ENCODE measurements at regions not wholly inside any gene's neighbourhood (a gene's known extent, or its start where the extent isn't known, plus 50 kb on each side); places are given as distances from the start of the nearest gene placed in this dataset.

- no peaks in the 10 kb centered on the region for H3K9me2 ChIP-seq (replicated peaks; ENCODE audit: insufficient read depth, low read length)
- H3K9me3 ChIP-seq (ENCODE audit: low read length): no peaks in the 10 kb centered on the region
- no peak overlapping the region for H2AFZ ChIP-seq (ENCODE audit: low read length)
- H3K9ac ChIP-seq (ENCODE audit: low read length): no peak overlapping the region
- no peak overlapping the region for H3K4me3 ChIP-seq (ENCODE audit: low read length)
- H3K4me1 ChIP-seq (ENCODE audit: low read length): peaks cover 52% of the 10 kb centered on the region
- H3K27ac ChIP-seq (ENCODE audit: low read length): peak overlapping the region; percentile 80
- H3K36me3 ChIP-seq (ENCODE audit: insufficient read depth, low read length): no peaks in the 10 kb centered on the region
- DNase-seq: peak; percentile 66
- no peaks in the 10 kb centered on the region for H3K27me3 ChIP-seq (ENCODE audit: low read length)
- peaks cover 29% of the 10 kb centered on the region for H3K79me2 ChIP-seq (ENCODE audit: low read length)
- peak overlapping the region; percentile 7 for H3K4me2 ChIP-seq (ENCODE audit: low read depth, low read length, poor library complexity, severe bottlenecking)
- no peaks in the 10 kb centered on the region for H4K20me1 ChIP-seq (ENCODE audit: insufficient read depth, low read depth, low read length)
These were observed 54.4 kb downstream of the NIBAN1 start for GRCh38 chr1:184919892-184920291.

GRCh38 chr1:184915463-184916090 is 58.7 kb downstream of the NIBAN1 start:
- Histone ChIP-seq H4K20me1 (ENCODE audit: insufficient read depth, low read depth, low read length) (no peaks in the 10 kb centered on the region), H3K9me2 (replicated peaks; ENCODE audit: insufficient read depth, low read length) (no peaks in the 10 kb centered on the region), H3K27me3 (ENCODE audit: low read length) (no peaks in the 10 kb centered on the region), H3K4me1 (ENCODE audit: low read length) (peaks cover 56% of the 10 kb centered on the region), H3K27ac (ENCODE audit: low read length) (peak overlapping the region; percentile 80), H3K79me2 (ENCODE audit: low read length) (peaks cover 48% of the 10 kb centered on the region), H2AFZ (ENCODE audit: low read length) (no peak overlapping the region), H3K9me3 (ENCODE audit: low read length) (no peaks in the 10 kb centered on the region), H3K36me3 (ENCODE audit: insufficient read depth, low read length) (no peaks in the 10 kb centered on the region), H3K9ac (ENCODE audit: low read length) (no peak overlapping the region), H3K4me2 (ENCODE audit: low read depth, low read length, poor library complexity, severe bottlenecking) (peak overlapping the region; percentile 65), H3K4me3 (ENCODE audit: low read length) (peak overlapping the region; percentile 37)
- no peak for DNase-seq

- Histone ChIP-seq H3K9ac (ENCODE audit: low read length) (no peak overlapping the region), H3K27me3 (ENCODE audit: low read length) (no peaks in the 10 kb centered on the region), H3K4me1 (ENCODE audit: low read length) (peaks cover 53% of the 10 kb centered on the region), H3K4me3 (ENCODE audit: low read length) (no peak overlapping the region), H3K4me2 (ENCODE audit: low read depth, low read length, poor library complexity, severe bottlenecking) (no peak overlapping the region), H3K27ac (ENCODE audit: low read length) (no peak overlapping the region), H4K20me1 (ENCODE audit: insufficient read depth, low read depth, low read length) (no peaks in the 10 kb centered on the region), H3K9me3 (ENCODE audit: low read length) (no peaks in the 10 kb centered on the region), H3K79me2 (ENCODE audit: low read length) (peaks cover 56% of the 10 kb centered on the region), H2AFZ (ENCODE audit: low read length) (no peak overlapping the region), H3K36me3 (ENCODE audit: insufficient read depth, low read length) (no peaks in the 10 kb centered on the region), H3K9me2 (replicated peaks; ENCODE audit: insufficient read depth, low read length) (no peaks in the 10 kb centered on the region)
- DNase-seq: no peak
These were observed 60.2 kb downstream of the NIBAN1 start for GRCh38 chr1:184914149-184914548.

GRCh38 chr1:184912392-184912791 is 61.9 kb downstream of the NIBAN1 start:
- H3K79me2 ChIP-seq (ENCODE audit: low read length): peaks cover 71% of the 10 kb centered on the region
- no peaks in the 10 kb centered on the region for H3K9me2 ChIP-seq (replicated peaks; ENCODE audit: insufficient read depth, low read length)
- H4K20me1 ChIP-seq (ENCODE audit: insufficient read depth, low read depth, low read length): no peaks in the 10 kb centered on the region
- no peak overlapping the region for H3K4me3 ChIP-seq (ENCODE audit: low read length)
- no peak overlapping the region for H2AFZ ChIP-seq (ENCODE audit: low read length)
- H3K27ac ChIP-seq (ENCODE audit: low read length): no peak overlapping the region
- no peaks in the 10 kb centered on the region for H3K27me3 ChIP-seq (ENCODE audit: low read length)
- H3K36me3 ChIP-seq (ENCODE audit: insufficient read depth, low read length): no peaks in the 10 kb centered on the region
- H3K4me1 ChIP-seq (ENCODE audit: low read length): peaks cover 43% of the 10 kb centered on the region
- no peak for DNase-seq
- H3K9ac ChIP-seq (ENCODE audit: low read length): no peak overlapping the region
- H3K4me2 ChIP-seq (ENCODE audit: low read depth, low read length, poor library complexity, severe bottlenecking): no peak overlapping the region
- H3K9me3 ChIP-seq (ENCODE audit: low read length): no peaks in the 10 kb centered on the region

- Histone ChIP-seq H4K20me1 (ENCODE audit: insufficient read depth, low read depth, low read length) (no peaks in the 10 kb centered on the region), H3K9ac (ENCODE audit: low read length) (no peak overlapping the region), H3K36me3 (ENCODE audit: insufficient read depth, low read length) (no peaks in the 10 kb centered on the region), H3K9me2 (replicated peaks; ENCODE audit: insufficient read depth, low read length) (no peaks in the 10 kb centered on the region), H3K4me3 (ENCODE audit: low read length) (no peak overlapping the region), H3K4me2 (ENCODE audit: low read depth, low read length, poor library complexity, severe bottlenecking) (no peak overlapping the region), H3K4me1 (ENCODE audit: low read length) (peaks cover 39% of the 10 kb centered on the region), H2AFZ (ENCODE audit: low read length) (no peak overlapping the region), H3K27ac (ENCODE audit: low read length) (no peak overlapping the region), H3K27me3 (ENCODE audit: low read length) (no peaks in the 10 kb centered on the region), H3K9me3 (ENCODE audit: low read length) (no peaks in the 10 kb centered on the region), H3K79me2 (ENCODE audit: low read length) (peaks cover 74% of the 10 kb centered on the region)
- no peak for DNase-seq
These were observed 62.5 kb downstream of the NIBAN1 start for GRCh38 chr1:184911830-184912229.

GRCh38 chr1:184911103-184911745 is 63.1 kb downstream of the NIBAN1 start:
- Histone ChIP-seq H3K4me3 (ENCODE audit: low read length) (no peak overlapping the region), H2AFZ (ENCODE audit: low read length) (no peak overlapping the region), H3K9ac (ENCODE audit: low read length) (no peak overlapping the region), H3K4me2 (ENCODE audit: low read depth, low read length, poor library complexity, severe bottlenecking) (no peak overlapping the region), H3K79me2 (ENCODE audit: low read length) (peaks cover 73% of the 10 kb centered on the region), H3K36me3 (ENCODE audit: insufficient read depth, low read length) (no peaks in the 10 kb centered on the region), H4K20me1 (ENCODE audit: insufficient read depth, low read depth, low read length) (no peaks in the 10 kb centered on the region), H3K9me2 (replicated peaks; ENCODE audit: insufficient read depth, low read length) (no peaks in the 10 kb centered on the region), H3K27me3 (ENCODE audit: low read length) (no peaks in the 10 kb centered on the region), H3K9me3 (ENCODE audit: low read length) (no peaks in the 10 kb centered on the region), H3K4me1 (ENCODE audit: low read length) (peaks cover 34% of the 10 kb centered on the region), H3K27ac (ENCODE audit: low read length) (no peak overlapping the region)
- no peak for DNase-seq

- Histone ChIP-seq H3K27me3 (ENCODE audit: low read length) (no peaks in the 10 kb centered on the region), H4K20me1 (ENCODE audit: insufficient read depth, low read depth, low read length) (no peaks in the 10 kb centered on the region), H3K79me2 (ENCODE audit: low read length) (peaks cover 71% of the 10 kb centered on the region), H3K9me3 (ENCODE audit: low read length) (no peaks in the 10 kb centered on the region), H3K4me2 (ENCODE audit: low read depth, low read length, poor library complexity, severe bottlenecking) (no peak overlapping the region), H3K9ac (ENCODE audit: low read length) (no peak overlapping the region), H3K4me3 (ENCODE audit: low read length) (no peak overlapping the region), H2AFZ (ENCODE audit: low read length) (no peak overlapping the region), H3K36me3 (ENCODE audit: insufficient read depth, low read length) (no peaks in the 10 kb centered on the region), H3K9me2 (replicated peaks; ENCODE audit: insufficient read depth, low read length) (no peaks in the 10 kb centered on the region), H3K27ac (ENCODE audit: low read length) (no peak overlapping the region), H3K4me1 (ENCODE audit: low read length) (peaks cover 28% of the 10 kb centered on the region)
- DNase-seq: no peak
These were observed 63.6 kb downstream of the NIBAN1 start for GRCh38 chr1:184910691-184911091.

- Histone ChIP-seq H3K79me2 (ENCODE audit: low read length) (peaks cover 71% of the 10 kb centered on the region), H3K9ac (ENCODE audit: low read length) (no peak overlapping the region), H3K27me3 (ENCODE audit: low read length) (no peaks in the 10 kb centered on the region), H3K4me3 (ENCODE audit: low read length) (no peak overlapping the region), H3K27ac (ENCODE audit: low read length) (no peak overlapping the region), H3K36me3 (ENCODE audit: insufficient read depth, low read length) (no peaks in the 10 kb centered on the region), H3K4me1 (ENCODE audit: low read length) (peaks cover 22% of the 10 kb centered on the region), H3K9me3 (ENCODE audit: low read length) (no peaks in the 10 kb centered on the region), H3K9me2 (replicated peaks; ENCODE audit: insufficient read depth, low read length) (no peaks in the 10 kb centered on the region), H4K20me1 (ENCODE audit: insufficient read depth, low read depth, low read length) (no peaks in the 10 kb centered on the region), H2AFZ (ENCODE audit: low read length) (no peak overlapping the region), H3K4me2 (ENCODE audit: low read depth, low read length, poor library complexity, severe bottlenecking) (no peak overlapping the region)
- no peak for DNase-seq
These were observed 64.3 kb downstream of the NIBAN1 start for GRCh38 chr1:184910005-184910404.

Data from Karpas-422 (cell line).